ES-I3 (cell line): ENCODE measurements at regions not wholly inside any gene's neighbourhood (a gene's known extent, or its start where the extent isn't known, plus 50 kb on each side); places are given as distances from the start of the nearest gene placed in this dataset.
"Not testable (repeated sequence)": the region's sequence is repeated elsewhere in the genome, so short reads cannot be mapped to it uniquely, and the experiment has no call there.

Source experiments
- H3K36me3 ChIP-seq: 2 replicates; pipeline ENCODE4 v1.6.1; 2013; ENCODE audit warnings: mild to moderate bottlenecking, low read length, control low read depth, moderate library complexity; ENCODE audit not compliant: insufficient read depth
- H3K4me1 ChIP-seq: 2 replicates; pipeline ENCODE4 v1.6.1; 2013; ENCODE audit warnings: mild to moderate bottlenecking, control low read depth, low read length; ENCODE audit not compliant: insufficient read depth
- H3K9ac ChIP-seq: 2 replicates; pipeline ENCODE4 v1.6.1; 2013; ENCODE audit warnings: low read depth, mild to moderate bottlenecking, low read length, moderate library complexity
- H3K9me3 ChIP-seq: 2 replicates; pipeline ENCODE4 v1.6.1; 2013; ENCODE audit warnings: mild to moderate bottlenecking, low read length, moderate library complexity; ENCODE audit not compliant: control insufficient read depth, insufficient read depth

DNA sequence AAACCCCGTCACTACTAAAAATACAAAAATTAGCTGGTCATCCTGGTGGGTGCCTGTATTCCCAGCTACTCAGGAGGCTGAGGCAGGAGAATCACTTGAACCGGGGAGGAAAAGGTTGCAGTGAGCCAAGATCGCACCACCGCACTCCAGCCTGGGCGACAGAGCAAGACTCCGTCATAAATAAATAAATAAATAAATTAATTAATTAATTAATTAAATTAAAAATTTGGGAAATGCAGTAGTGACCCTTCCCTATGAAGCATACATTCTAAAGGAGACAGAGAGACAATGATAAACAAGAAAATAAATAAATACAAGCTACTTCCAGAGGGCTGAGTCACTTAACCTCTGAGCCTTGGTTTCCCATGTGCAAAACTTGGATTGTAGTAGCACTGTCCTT, 383.6 kb upstream of the MAF start:
- H3K36me3 ChIP-seq, H3K9me3 ChIP-seq, H3K4me1 ChIP-seq, H3K9ac ChIP-seq: not testable (repeated sequence)

DNA sequence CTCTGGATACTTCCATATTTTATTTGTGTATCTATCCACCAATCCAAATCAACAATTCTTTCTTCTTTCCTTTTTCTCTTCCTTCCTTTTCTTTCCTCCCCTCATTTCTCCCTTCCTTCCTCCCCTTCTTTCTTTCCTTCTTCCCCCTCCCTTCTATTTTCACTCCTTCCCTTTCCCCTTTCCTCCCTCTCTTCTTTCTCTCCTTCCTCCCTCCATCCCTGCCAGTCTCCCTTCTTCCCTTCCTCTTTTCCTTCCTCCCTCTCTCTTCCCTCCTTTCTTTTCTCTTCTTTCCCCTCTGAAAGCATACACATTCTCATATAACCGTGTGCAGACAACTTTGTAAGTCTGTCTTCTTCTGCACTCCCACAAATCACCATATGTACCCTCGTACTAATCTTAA, 382.3 kb upstream of the MAF start:
- Histone ChIP-seq H3K4me1 (no peaks in the 10 kb centered on the region), H3K9ac (no peak overlapping the region), H3K9me3 (no peaks in the 10 kb centered on the region), H3K36me3 (no peaks in the 10 kb centered on the region)

DNA sequence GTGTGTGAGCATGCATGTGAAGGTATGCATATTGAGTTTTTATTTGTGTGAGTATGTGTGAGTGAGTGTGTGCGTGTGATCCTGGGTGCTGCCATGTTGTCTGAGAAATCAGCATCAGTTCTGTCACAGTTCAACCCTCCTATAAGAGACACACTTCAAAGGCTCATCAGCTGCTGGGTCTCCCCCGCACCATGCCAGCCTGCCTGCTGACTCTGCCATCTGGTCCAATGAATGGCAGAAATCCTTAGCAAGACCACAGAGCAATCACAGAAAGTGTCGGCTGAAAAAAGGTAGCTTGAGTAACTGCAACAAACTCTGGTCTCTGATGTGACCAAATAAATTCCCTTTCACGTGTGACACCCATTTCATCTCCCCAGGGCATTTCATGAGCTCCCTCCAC, 381.8 kb upstream of the MAF start:
- H3K9me3 ChIP-seq: no peaks in the 10 kb centered on the region
- H3K36me3 ChIP-seq: no peaks in the 10 kb centered on the region
- no peaks in the 10 kb centered on the region for H3K4me1 ChIP-seq
- no peak overlapping the region for H3K9ac ChIP-seq

DNA sequence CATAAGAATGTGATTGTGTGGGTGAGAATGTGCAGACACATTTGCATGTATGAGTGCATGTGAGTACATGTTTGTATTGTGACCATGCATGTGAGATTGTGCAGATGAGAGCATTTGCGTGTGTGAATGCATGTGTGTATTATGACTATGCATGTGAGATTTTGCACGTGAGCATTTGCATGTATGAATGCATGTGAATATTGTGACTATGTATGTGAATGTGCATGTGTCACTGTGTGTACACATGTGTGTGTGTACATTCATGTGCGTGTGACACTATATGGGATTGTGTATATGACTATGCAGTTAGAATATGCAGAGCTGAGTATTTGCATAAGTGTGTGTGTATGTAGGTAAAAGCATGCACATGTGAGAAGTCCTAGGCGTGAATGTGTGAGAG, 381.3 kb upstream of the MAF start:
- H3K36me3 ChIP-seq: no peaks in the 10 kb centered on the region
- no peak overlapping the region for H3K9ac ChIP-seq
- no peaks in the 10 kb centered on the region for H3K4me1 ChIP-seq
- no peaks in the 10 kb centered on the region for H3K9me3 ChIP-seq

DNA sequence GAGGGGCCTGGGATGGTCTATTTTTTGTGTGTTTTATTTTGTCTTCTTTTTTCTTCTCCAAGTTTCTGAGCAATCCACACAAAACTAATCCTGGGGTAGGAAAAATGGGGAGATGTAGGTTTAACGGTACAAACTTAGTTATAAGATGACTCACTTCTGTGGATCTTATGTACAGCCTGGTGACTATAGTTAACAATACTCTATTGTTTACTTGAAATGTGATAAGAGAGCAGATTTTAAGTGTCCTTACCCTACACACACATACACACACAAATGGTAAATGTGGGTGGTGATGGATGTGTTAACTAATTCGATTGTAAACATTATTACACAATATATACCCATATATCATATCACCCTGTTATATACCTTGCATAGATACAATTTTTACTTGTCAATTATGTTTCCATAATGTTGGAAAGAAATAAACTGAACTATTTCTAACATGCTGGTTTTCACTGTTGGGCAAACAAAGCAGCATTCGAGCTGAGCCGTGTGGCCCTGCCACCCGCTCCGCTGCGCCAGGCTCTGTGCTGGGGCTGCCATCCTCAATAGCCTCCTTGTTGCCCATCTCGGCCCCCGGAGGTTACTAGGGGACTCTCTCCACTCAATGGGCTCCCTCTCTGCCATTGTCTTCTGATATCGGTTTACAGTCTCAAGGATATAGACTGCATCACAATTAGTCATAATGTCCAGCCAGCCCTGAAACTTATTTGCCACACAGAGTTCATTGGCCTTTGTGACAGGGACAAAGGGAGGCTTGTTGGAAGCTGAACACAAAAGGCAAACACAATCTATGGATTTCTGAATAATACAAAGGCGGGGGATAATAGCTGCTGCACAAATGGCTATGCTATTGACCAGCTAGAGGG, 380.3 kb upstream of the MAF start:
- Histone ChIP-seq H3K36me3 (no peaks in the 10 kb centered on the region), H3K9ac (no peak overlapping the region), H3K4me1 (no peaks in the 10 kb centered on the region), H3K9me3 (no peaks in the 10 kb centered on the region)

DNA sequence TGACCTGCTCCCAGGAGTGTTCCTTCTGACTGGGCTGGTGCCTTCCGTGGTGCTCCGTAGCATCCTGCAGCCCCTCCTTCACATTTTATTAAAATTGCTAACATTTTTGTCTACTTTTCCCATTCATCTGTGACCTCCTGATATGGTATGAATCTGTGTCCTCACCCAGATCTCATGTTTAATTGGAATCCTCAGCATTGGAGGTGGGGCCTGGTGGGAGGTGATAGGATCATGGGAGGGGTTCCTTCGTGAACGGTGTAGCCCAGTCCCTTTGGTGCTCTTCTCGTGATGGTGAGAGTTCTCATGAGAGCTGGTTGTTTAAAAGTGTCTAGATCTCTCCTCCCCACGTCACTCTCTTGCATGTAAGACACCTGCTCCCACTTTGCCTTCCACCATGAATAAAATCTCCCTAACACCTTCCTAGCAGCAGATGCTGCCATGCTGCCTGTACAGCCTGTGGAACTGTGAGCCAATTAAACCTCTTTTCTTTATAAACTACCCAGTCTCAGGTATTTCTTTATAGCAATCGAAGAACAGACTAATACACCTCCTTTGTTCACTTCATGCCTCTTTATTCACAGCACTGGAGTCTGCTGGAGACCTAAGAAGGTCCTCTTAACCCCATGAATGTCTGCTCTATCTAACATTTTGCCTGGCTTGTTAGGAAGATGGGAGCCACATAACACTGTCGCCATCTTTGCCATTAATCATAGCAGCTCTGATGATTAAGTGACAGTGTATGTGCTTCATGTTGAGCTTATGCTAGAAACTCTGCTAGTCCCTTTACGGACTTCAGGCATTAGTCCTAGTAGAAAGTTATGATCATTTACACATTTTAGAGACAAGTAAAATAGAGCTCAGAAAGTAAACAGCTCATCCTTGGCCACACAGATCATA, 377.7 kb upstream of the MAF start:
- H3K4me1 ChIP-seq: no peaks in the 10 kb centered on the region

DNA sequence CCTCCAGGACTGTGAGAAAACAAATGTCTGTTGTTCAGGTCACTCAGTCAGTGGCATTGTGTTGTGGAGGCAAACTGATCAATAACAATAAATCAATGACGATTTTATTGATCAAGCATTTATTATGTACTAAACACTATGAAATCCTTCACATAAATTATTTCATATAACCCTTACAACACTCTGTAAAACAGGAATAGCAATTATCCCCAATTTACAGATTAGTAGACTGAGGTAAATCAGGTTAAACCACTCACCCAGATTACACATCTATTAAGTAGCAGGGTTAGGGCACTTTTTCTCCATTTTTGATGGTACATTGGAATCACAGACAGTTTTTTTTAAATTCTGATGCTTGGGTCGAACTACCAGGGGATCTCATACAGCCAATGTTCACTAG, 372.8 kb upstream of the MAF start:
- H3K9ac ChIP-seq: no peak overlapping the region
- H3K36me3 ChIP-seq: no peaks in the 10 kb centered on the region
- H3K9me3 ChIP-seq: no peaks in the 10 kb centered on the region
- no peaks in the 10 kb centered on the region for H3K4me1 ChIP-seq

More for the DNA sequence above, 377.7 kb upstream of the MAF start:
- Histone ChIP-seq H3K9me3 (no peaks in the 10 kb centered on the region), H3K36me3 (no peaks in the 10 kb centered on the region), H3K9ac (no peak overlapping the region)

DNA sequence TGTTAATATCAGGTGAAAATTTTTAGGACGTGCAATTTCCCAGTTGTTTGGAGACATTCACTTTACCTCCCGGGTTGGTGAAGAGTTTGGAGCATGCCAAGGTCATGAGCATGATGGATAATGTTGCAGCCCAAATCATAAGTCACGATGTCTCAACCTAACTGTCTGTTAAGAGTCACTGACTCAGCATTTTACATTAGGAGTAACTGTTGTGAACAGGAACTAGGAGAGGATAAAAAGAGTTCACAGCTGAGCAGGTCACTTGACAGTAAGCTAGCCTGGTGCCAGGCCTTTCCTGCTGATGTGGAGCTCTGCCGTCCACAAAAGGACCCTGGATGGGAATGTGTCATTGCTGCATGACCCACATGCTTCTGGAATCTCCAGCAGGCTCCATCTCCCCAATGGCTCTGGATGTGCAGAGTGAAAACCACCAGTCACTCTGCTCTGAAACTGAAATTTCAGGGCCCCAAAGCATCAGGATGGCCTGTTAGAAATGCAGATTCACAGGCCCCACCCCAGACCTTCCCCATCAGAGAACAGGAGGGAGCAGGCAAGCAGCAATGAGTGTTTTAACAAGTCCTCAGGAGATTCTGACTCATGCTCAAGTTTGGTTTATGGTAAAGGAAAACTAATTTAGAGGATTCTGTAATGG, 371.6 kb upstream of the MAF start:
- no peak overlapping the region for H3K9ac ChIP-seq
- no peaks in the 10 kb centered on the region for H3K36me3 ChIP-seq
- no peaks in the 10 kb centered on the region for H3K4me1 ChIP-seq
- no peaks in the 10 kb centered on the region for H3K9me3 ChIP-seq

DNA sequence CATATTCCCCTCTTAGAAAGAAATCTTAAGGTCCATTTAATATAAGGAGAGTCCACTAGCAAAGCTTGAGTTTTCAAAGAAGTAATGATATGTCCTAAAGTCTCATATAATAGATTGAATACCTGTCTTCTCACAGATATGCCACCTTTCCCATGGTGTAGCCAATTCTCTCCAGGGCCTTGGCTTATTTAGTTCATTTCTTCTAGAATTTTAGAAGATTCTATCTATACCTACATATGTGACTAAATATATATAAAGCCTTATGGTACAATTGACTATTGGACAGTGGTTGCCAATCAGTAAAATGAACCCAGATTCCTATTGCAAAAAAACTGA, 370.7 kb upstream of the MAF start:
- Histone ChIP-seq H3K9ac (no peak overlapping the region), H3K9me3 (no peaks in the 10 kb centered on the region), H3K36me3 (no peaks in the 10 kb centered on the region), H3K4me1 (no peaks in the 10 kb centered on the region)

DNA sequence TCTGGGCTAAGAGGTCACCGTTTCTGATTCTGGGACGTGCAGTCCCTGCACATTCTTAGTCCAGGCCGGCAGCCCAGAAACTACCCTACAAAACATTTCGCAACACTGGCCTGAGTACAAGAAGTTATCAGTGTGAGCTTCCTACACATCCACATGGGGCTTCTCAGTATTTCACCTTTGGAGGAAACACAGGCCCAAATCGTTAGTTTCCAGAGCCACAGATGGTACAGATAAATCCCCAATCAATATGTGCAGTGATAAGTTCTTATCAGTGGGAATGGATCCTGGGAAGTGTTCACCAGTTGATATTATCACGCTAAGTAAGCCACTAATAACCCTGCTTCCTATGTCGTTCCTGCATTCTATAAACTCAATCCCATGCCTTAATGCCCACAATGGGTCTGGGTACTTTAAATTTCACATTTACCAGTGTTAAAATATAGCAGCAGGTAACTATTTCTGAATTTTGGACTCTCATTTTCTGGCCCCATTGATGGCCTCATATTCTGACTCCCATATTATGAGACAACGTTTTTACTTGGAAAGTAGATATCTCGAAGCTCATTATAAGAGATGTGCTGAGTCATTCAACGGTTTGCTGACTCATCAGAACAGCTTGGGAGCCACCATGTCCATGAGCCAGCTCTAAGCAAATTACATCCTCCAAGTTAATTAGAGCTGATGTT, 370.2 kb upstream of the MAF start:
- H3K9ac ChIP-seq: no peak overlapping the region
- H3K36me3 ChIP-seq: no peaks in the 10 kb centered on the region
- no peaks in the 10 kb centered on the region for H3K4me1 ChIP-seq
- H3K9me3 ChIP-seq: no peaks in the 10 kb centered on the region

DNA sequence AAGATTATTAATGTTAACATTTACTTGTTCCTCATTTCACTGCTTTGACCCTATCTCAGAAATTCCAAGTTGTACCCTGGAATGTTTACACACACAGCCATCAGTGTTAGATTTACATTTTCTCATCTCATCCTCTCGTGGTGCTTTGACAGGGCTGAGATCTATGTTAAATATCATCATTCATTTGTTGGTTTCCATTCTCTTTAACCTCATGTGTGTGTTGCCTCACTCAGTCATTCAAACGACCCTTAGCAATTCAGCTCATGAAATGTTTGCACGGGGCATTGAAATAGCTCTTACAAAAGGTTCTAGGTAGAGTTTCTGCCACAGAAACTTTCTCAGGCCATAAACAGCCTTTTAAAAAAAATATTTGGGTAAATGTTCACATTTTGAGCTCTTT, 369.6 kb upstream of the MAF start:
- Histone ChIP-seq H3K9ac (no peak overlapping the region), H3K9me3 (no peaks in the 10 kb centered on the region), H3K4me1 (no peaks in the 10 kb centered on the region), H3K36me3 (no peaks in the 10 kb centered on the region)

DNA sequence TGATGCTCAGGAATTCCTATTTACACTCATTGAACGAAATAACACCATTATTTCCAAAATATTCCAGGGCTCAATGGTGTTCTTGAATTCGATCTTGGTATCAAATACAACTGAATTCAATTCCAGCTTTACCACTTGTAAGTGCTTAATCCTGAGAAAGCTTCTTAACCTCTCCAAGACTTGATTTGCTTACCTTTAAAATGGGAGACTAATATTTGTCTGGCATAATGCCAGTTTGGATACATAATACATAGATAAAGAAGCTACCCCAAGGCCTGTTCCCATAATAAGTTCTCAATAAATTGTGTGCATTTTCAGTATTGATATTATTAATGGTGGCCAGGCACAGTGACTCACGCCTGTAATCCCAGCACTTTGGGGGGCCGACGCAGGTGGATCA, 368.9 kb upstream of the MAF start:
- Histone ChIP-seq H3K9me3 (no peaks in the 10 kb centered on the region), H3K9ac (no peak overlapping the region), H3K4me1 (no peaks in the 10 kb centered on the region)

DNA sequence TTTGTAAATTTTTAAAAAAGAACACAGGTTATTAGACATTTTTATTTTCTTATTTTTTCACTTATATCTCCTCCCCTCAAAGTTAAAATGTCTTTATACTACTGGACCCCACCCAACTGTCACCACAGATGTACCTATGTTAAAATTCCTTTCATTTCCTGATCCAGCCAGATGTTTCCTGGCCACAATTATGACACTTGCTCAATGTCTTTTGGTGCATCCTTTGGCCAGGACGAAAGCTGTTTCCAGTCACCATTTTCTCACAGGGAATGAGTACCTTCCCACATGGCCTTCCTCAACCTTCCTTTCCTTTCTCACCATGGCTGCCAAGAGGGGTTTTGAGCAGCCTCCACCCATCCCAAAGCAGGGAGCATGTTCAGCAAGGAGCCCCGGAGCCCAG, 365.7 kb upstream of the MAF start:
- Histone ChIP-seq H3K9ac (no peak overlapping the region), H3K4me1 (no peaks in the 10 kb centered on the region)

More for the DNA sequence above, 368.9 kb upstream of the MAF start:
- no peaks in the 10 kb centered on the region for H3K36me3 ChIP-seq

DNA sequence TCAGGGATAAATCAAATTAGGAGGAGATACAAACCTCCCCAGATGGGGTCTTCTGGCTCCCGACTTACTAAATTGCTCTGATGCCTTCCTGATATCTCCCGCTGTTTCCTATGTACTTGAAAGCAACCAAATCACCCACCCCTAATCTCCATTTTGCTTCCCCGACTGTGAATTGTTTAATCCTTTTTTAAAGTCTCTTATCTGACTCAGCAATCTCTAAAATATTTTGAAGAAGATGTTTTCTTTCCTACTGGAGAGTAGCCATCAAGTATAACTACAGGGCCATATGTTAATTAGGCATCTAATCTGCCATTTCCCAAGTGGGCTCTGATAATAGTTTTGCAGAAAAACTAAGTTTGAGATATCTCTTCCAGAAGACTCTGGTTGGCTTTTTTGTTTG, 365.2 kb upstream of the MAF start:
- no peak overlapping the region for H3K9ac ChIP-seq
- no peaks in the 10 kb centered on the region for H3K9me3 ChIP-seq
- no peaks in the 10 kb centered on the region for H3K36me3 ChIP-seq
- no peaks in the 10 kb centered on the region for H3K4me1 ChIP-seq

More for the DNA sequence above, 365.7 kb upstream of the MAF start:
- Histone ChIP-seq H3K9me3 (no peaks in the 10 kb centered on the region), H3K36me3 (no peaks in the 10 kb centered on the region)
